ENCODE measurements at regions not wholly inside any gene's neighbourhood (a gene's known extent, or its start where the extent isn't known, plus 50 kb on each side); places are given as distances from the start of the nearest gene placed in this dataset.

GRCh38 chr9:106575823-106576222 is 287.1 kb upstream of the ZNF462 start:
- no peak for DNase-seq

- DNase-seq, result no peak
Measured at GRCh38 chr9:106576232-106576760, 286.7 kb upstream of the ZNF462 start.

GRCh38 chr9:106577121-106577520 is 285.8 kb upstream of the ZNF462 start:
- no peak for DNase-seq

- no peak for DNase-seq
Measured at GRCh38 chr9:106580546-106580945, 282.4 kb upstream of the ZNF462 start.

- no peak for DNase-seq
Measured at GRCh38 chr9:106581973-106582372, 281.0 kb upstream of the ZNF462 start.

GRCh38 chr9:106583751-106584150 is 279.2 kb upstream of the ZNF462 start:
- DNase-seq, result no peak

- no peak for DNase-seq
Measured at GRCh38 chr9:106587042-106587441, 275.9 kb upstream of the ZNF462 start.

GRCh38 chr9:106588626-106589025 is 274.3 kb upstream of the ZNF462 start:
- no peak for DNase-seq

- no peak for DNase-seq
Measured at GRCh38 chr9:106590759-106591505, 272.0 kb upstream of the ZNF462 start.

- no peak for DNase-seq
Measured at GRCh38 chr9:106593201-106593600, 269.8 kb upstream of the ZNF462 start.

- DNase-seq, result no peak
Measured at GRCh38 chr9:106596984-106597383, 266.0 kb upstream of the ZNF462 start.

GRCh38 chr9:106600955-106601560 is 261.9 kb upstream of the ZNF462 start:
- DNase-seq, result no peak

GRCh38 chr9:106602344-106602743 is 260.6 kb upstream of the ZNF462 start:
- DNase-seq, result no peak

- DNase-seq, result no peak
Measured at GRCh38 chr9:106613250-106613737, 249.7 kb upstream of the ZNF462 start.

- no peak for DNase-seq
Measured at GRCh38 chr9:106615118-106615889, 247.7 kb upstream of the ZNF462 start.

GRCh38 chr9:106616026-106616425 is 246.9 kb upstream of the ZNF462 start:
- no peak for DNase-seq

- DNase-seq, result no peak
Measured at GRCh38 chr9:106616851-106617345, 246.1 kb upstream of the ZNF462 start.

GRCh38 chr9:106619211-106619610 is 243.8 kb upstream of the ZNF462 start:
- no peak for DNase-seq

- no peak for DNase-seq
Measured at GRCh38 chr9:106620081-106620480, 242.9 kb upstream of the ZNF462 start.

GRCh38 chr9:106620866-106621265 is 242.1 kb upstream of the ZNF462 start:
- DNase-seq, result no peak

GRCh38 chr9:106621313-106622163 is 241.4 kb upstream of the ZNF462 start:
- DNase-seq, result no peak

- no peak for DNase-seq
Measured at GRCh38 chr9:106622164-106622487, 240.8 kb upstream of the ZNF462 start.

All from inflammatory macrophage treated with lipopolysaccharide for 1 hour (primary cell).